Muscle of back (tissue), 3 donors: ENCODE measurements at regions not wholly inside any gene's neighbourhood (a gene's known extent, or its start where the extent isn't known, plus 50 kb on each side); places are given as distances from the start of the nearest gene placed in this dataset.
"Not testable (repeated sequence)": the region's sequence is repeated elsewhere in the genome, so short reads cannot be mapped to it uniquely, and the experiment has no call there.

Experiments
- DNase-seq, 3 donors: peaks; one replicate each; pipeline versions ENCODE4 v3.0.0 to v3.0.0-alpha.2; 2013

GRCh38 chr7:53596230-53596629 lies 560.8 kb downstream of the POM121L12 start:
- DNase-seq = no peak

DNA sequence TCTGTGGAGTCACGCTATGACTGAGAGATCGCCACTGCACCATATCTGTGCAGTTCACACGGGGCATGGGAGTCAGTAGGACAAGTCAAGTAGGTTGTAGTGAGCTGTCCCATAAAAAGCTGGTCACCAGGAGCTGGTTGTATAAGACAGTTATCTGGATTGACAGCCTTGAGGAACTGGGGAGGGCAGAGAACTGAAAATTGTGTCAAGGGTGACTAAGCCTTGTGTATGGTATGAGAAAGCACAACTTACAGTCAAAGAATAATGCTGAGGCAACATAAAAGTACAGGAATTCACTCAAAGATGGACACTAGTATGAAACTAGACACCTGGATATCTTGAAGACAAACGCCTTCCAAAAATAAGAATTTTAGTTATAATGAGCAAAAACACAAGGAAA lies 564.9 kb downstream of the POM121L12 start:
- no peak for DNase-seq

GRCh38 chr7:53602817-53603418 lies 567.5 kb downstream of the POM121L12 start:
- DNase-seq = no peak

DNA sequence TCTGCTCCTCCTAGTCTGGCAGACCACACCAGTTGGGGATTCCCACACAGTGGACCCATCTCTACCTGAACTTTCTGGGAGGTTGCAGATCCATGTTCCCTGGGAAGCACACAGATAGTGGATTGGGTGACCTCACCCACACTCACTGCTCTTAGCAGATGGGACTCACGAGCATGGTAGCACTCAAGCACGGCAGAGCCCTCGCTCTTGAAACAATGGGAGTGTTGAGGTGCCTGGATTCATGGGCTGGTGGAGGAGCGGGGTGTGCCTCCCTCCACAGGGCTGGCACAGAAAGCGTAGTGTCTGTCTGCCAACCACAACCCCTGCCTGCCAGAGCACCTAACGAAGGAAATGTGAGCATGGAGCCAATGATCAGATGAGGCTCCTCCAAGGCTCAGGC lies 568.0 kb downstream of the POM121L12 start:
- no peak for DNase-seq

GRCh38 chr7:53604201-53604600 lies 568.8 kb downstream of the POM121L12 start:
- DNase-seq = no peak

GRCh38 chr7:53607961-53608360 lies 572.5 kb downstream of the POM121L12 start:
- no peak for DNase-seq

- DNase-seq = no peak
Measured at GRCh38 chr7:53609185-53609584, 573.8 kb downstream of the POM121L12 start.

DNA sequence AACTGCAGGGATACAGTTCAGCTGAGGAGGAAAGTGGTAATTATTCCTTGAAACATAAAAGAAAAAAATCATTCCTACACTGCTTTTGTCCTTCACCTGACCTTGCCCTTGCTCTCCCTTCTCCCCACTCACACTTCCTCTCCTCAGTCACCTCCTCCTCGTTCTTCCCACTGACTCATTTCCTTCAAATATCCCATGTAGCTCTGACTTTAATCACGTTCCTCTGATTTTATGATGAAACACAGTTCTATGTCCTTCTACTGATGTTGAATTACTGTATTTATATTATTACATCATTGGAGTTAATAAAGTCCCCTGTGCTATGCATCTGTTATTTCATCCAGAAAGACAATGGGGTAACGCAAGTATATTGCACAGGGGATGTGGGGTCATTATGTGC lies 575.6 kb downstream of the POM121L12 start:
- no peak for DNase-seq

- no peak for DNase-seq
Measured at GRCh38 chr7:53624356-53624755, 588.9 kb downstream of the POM121L12 start.

DNA sequence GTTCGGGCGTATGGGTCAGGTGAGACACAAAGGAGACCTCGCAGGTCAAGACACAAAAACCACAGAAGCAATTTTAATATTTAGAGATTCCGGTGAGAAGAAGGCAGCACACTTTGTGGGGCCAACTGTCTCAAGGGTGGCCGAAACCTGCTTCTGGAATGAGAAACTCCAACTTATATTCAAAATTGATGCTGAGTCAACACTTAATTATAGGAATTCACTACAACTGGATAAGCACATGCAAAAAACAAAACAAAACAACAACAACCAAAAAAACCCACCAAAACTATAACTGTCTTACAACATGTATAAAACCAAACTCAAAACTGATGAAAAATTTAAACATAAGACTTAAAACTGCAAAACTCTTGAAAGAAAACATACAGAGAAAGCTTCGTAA lies 593.3 kb downstream of the POM121L12 start:
- no peak for DNase-seq

DNA sequence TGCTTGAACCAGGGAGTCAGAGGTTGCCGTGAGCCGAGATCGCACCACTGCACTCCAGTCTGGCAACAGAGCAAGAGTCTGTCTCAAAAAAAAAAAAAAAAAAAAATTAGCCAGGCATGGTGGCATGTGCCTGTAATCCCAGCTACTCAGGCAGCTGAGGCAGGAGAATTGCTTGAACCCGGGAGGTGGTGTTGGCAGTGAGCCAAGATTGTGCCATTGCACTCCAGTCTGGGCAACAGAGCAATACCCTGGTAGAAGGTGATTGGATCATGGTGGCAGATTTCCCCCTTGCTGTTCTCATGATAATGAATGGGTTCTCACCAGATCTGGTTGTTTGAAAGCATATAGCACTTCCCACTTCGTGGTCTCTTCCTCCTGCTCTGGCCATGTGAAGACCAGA lies 599.8 kb downstream of the POM121L12 start:
- DNase-seq = not testable (repeated sequence)

GRCh38 chr7:53638517-53638916 lies 603.1 kb downstream of the POM121L12 start:
- DNase-seq = no peak

DNA sequence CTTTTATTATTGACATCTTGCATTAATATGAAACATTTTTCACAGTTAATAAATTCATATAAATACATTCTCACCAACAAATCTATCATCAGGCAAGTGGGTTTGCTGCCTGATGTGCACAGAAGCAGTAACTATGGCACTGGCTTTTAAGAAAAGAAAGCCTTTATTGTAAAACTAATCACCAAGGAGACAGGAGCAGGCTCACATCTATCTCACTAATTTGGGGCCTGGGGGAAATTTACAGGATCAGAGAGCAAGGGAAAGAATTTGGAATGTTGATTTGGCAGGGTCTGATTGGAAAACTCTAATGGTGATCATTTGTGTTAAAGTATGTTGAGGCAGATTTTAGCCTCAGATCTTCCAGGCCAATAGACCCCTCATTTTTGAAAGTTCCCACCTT lies 605.7 kb downstream of the POM121L12 start:
- DNase-seq = no peak

GRCh38 chr7:53642361-53642760 lies 606.9 kb downstream of the POM121L12 start:
- no peak for DNase-seq

DNA sequence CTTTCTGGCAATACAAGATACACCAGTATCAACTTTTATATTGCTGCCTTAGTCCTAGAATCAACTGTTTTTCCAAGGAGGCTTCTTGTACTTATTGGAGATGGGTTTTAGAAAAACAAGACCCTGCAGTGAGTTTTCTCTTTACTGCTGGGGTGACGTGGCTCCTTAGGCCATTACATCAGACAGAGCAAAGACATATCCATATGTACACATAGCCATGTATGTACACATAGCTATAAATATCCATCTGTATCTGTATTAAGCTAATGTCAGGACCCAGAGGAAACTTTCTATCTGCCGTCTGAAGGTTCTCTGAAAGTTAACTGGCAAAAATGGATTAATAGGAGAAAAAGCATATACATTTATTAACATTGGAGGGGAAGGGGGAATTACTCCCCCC lies 607.4 kb downstream of the POM121L12 start:
- no peak for DNase-seq

GRCh38 chr7:53656881-53657280 lies 621.4 kb downstream of the POM121L12 start:
- DNase-seq = no peak

- DNase-seq = no peak
Measured at GRCh38 chr7:53657586-53657985, 622.2 kb downstream of the POM121L12 start.

GRCh38 chr7:53658951-53659350 lies 623.5 kb downstream of the POM121L12 start:
- DNase-seq = no peak

DNA sequence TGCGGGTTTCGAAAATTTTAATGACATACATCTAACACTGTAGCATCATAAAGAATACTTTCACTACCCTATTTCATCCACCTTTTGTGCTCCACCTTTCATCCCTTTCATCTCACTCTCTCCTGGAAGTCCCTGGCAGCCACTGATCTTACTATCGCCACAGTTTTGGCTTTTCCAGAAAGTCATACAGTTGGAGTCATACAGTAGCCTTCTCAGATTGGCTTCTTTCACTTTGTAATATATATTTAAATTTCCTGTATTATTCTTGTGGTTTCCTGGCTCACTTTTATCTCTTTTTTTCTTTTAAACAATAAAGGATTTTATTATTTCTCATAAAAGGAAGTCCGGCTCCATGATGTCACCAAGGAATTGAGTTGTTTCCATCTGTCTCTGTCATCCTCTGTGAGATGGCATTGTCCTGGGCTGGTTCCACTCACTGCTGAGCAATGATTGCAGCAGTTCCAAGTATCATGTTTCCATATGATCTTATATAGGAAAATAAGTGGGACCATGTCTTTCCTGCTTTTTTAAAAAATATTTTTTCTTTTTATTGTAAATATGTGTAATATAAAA lies 626.3 kb downstream of the POM121L12 start:
- DNase-seq = no peak

GRCh38 chr7:53672681-53673080 lies 637.2 kb downstream of the POM121L12 start:
- peak; percentile 6 to 39 (median 21) for DNase-seq

DNA sequence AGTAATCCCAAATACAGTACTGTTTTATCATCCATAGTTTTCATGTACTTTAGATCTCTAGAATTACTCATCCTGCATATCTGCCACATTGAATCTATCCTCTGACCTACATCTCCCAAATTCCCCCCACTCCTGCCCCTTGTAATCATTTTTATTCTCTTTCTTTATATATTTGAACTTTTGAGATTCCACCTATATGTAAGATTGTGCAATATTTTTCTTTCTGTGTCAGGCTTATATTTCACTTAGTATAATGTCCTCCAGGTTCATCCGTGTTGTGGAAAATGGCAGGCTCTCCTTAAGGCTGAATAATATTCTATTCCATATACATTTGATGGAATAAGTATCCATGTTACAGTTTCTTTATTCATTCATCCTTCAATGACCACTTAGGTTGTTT lies 640.4 kb downstream of the POM121L12 start:
- no peak for DNase-seq

DNA sequence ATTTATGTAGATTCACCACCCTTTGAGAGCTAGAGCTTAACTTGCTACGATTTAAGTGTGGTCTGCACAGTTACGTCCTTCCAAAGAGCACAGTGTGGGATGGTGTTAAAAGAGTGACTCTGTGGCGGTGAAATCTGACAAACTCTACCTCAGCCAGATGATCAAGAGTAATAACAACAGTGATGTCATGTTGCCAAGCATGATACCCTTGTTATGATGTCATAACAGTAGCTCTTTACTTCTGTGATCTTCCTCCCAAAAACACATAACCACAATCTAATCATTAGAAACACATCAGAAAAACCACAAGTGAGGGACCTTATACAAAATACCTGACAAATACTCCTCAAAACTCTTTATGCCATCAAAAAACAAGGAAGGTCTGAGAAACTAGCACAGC lies 649.3 kb downstream of the POM121L12 start:
- no peak for DNase-seq

- no peak for DNase-seq
Measured at GRCh38 chr7:53690411-53690810, 655.0 kb downstream of the POM121L12 start.

- DNase-seq = no peak
Measured at GRCh38 chr7:53697913-53698312, 662.5 kb downstream of the POM121L12 start.
